H9 (cell line): ENCODE measurements at regions not wholly inside any gene's neighbourhood (a gene's known extent, or its start where the extent isn't known, plus 50 kb on each side); places are given as distances from the start of the nearest gene placed in this dataset.

Experiments used
- DNase-seq: peaks from one replicate; pipeline ENCODE4 v3.0.0-alpha.2; 2017
- H2AFZ ChIP-seq: one replicate; pipeline ENCODE4 v1.6.1; 2013; ENCODE audit warnings: mild to moderate bottlenecking, low read length, control low read depth, moderate library complexity
- H2AK5ac ChIP-seq: 2 replicates; pipeline ENCODE4 v1.6.1; 2013; ENCODE audit warnings: low read length, control low read depth, mixed read lengths; ENCODE audit not compliant: insufficient read length
- H2BK120ac ChIP-seq: one replicate; pipeline ENCODE4 v1.6.1; 2013; ENCODE audit warnings: low read depth, mild to moderate bottlenecking, low read length, control low read depth, inconsistent platforms; ENCODE audit not compliant: poor library complexity, severe bottlenecking
- H2BK12ac ChIP-seq: 2 replicates; pipeline ENCODE4 v1.6.1; 2013; ENCODE audit warnings: low read length, control low read depth, mixed read lengths, low read depth; ENCODE audit not compliant: insufficient read length
- H2BK15ac ChIP-seq: 2 replicates; pipeline ENCODE4 v1.6.1; 2013; ENCODE audit warnings: low read depth, low read length, control low read depth
- H2BK20ac ChIP-seq: one replicate; pipeline ENCODE4 v1.6.1; 2013; ENCODE audit warnings: low read depth, mild to moderate bottlenecking, low read length, control low read depth, inconsistent platforms; ENCODE audit not compliant: poor library complexity, severe bottlenecking
- H2BK5ac ChIP-seq: 2 replicates; pipeline ENCODE4 v1.6.1; 2013; ENCODE audit warnings: low read length, control low read depth, mixed read lengths; ENCODE audit not compliant: insufficient read length
- H3K14ac ChIP-seq: 2 replicates; pipeline ENCODE4 v1.6.1; 2013; ENCODE audit warnings: low read length, control low read depth; ENCODE audit not compliant: insufficient read depth
- H3K18ac ChIP-seq: 2 replicates; pipeline ENCODE4 v1.6.1; 2013; ENCODE audit warnings: low read depth, mild to moderate bottlenecking, mixed read lengths, low read length, control low read depth; ENCODE audit not compliant: insufficient read length
- H3K23ac ChIP-seq: 2 replicates; pipeline ENCODE4 v1.6.1; 2013; ENCODE audit warnings: low read length, control low read depth, mixed read lengths, low read depth; ENCODE audit not compliant: insufficient read length
- H3K23me2 ChIP-seq: 2 replicates; pipeline ENCODE4 v1.6.1; 2013; ENCODE audit warnings: low read depth, mild to moderate bottlenecking, mixed read lengths, low read length, control low read depth; ENCODE audit not compliant: insufficient read length, poor library complexity, severe bottlenecking
- H3K27ac ChIP-seq: 2 replicates; pipeline ENCODE4 v1.5.1; 2013; ENCODE audit warnings: low read length, control low read depth, mixed read lengths, low read depth; ENCODE audit not compliant: insufficient read length
- H3K27me3 ChIP-seq: 2 replicates; pipeline ENCODE4 v1.6.1; 2013; ENCODE audit warnings: low read length, control low read depth, inconsistent platforms; ENCODE audit not compliant: insufficient read depth
- H3K4ac ChIP-seq: 2 replicates; pipeline ENCODE4 v1.6.1; 2013; ENCODE audit warnings: low read depth, mild to moderate bottlenecking, control low read depth, inconsistent platforms, low read length, moderate library complexity
- H3K4me1 ChIP-seq: 2 replicates; pipeline ENCODE4 v1.6.1; 2013; ENCODE audit warnings: low read length, control low read depth, inconsistent platforms; ENCODE audit not compliant: insufficient read depth
- H3K4me2 ChIP-seq: 2 replicates; pipeline ENCODE4 v1.6.1; 2013; ENCODE audit warnings: low read length, control low read depth, mixed read lengths; ENCODE audit not compliant: insufficient read length, insufficient read depth
- H3K56ac ChIP-seq: 2 replicates; pipeline ENCODE4 v1.6.1; 2013; ENCODE audit warnings: low read depth, mild to moderate bottlenecking, mixed read lengths, low read length, control low read depth; ENCODE audit not compliant: insufficient read length
- H3K79me1 ChIP-seq: 2 replicates; pipeline ENCODE4 v1.6.1; 2013; ENCODE audit warnings: low read depth, mild to moderate bottlenecking, moderate library complexity, low read length, control low read depth, inconsistent platforms; ENCODE audit not compliant: insufficient read depth, poor library complexity, severe bottlenecking
- H3K79me2 ChIP-seq: 2 replicates; pipeline ENCODE4 v1.6.1; 2013; ENCODE audit warnings: low read length, control low read depth, inconsistent platforms; ENCODE audit not compliant: insufficient read depth
- H3K9ac ChIP-seq: 2 replicates; pipeline ENCODE4 v1.6.1; 2013; ENCODE audit warnings: low read length, control low read depth, mixed read lengths; ENCODE audit not compliant: insufficient read length; ENCODE audit errors: extremely low read depth
- H3K9me3 ChIP-seq: one replicate; pipeline ENCODE4 v1.6.1; 2013; ENCODE audit warnings: low read depth, low read length, inconsistent platforms; ENCODE audit not compliant: control insufficient read depth
- H3T11ph ChIP-seq: one replicate; pipeline ENCODE4 v1.6.1; 2013; ENCODE audit warnings: mild to moderate bottlenecking, low read length, control low read depth, inconsistent platforms
- H4K20me1 ChIP-seq: one replicate; pipeline ENCODE4 v1.6.1; 2013; ENCODE audit not compliant: control insufficient read depth, insufficient read length, insufficient read depth
- H4K5ac ChIP-seq: 2 replicates; pipeline ENCODE4 v1.6.1; 2013; ENCODE audit warnings: low read depth, mild to moderate bottlenecking, mixed read lengths, low read length, control low read depth; ENCODE audit not compliant: insufficient read length
- H4K8ac ChIP-seq: replicated peaks from 2 replicates; pipeline ENCODE4 v1.6.1; 2013; ENCODE audit warnings: low read length, control low read depth, mixed read lengths, low read depth; ENCODE audit not compliant: insufficient read length
- H4K91ac ChIP-seq: 2 replicates; pipeline ENCODE4 v1.6.1; 2013; ENCODE audit warnings: low read depth, mild to moderate bottlenecking, moderate library complexity, mixed read lengths, low read length, control low read depth; ENCODE audit not compliant: insufficient read length
- H3K27ac Mint-ChIP-seq, 3 experiments: 2 replicates in 2 of 3; 3 replicates in 1 of 3; pipeline ENCODE4 v1.8.0; 2020 to 2021; ENCODE audit warnings: mixed read lengths in 3 of 3, mild to moderate bottlenecking in 1 of 3, moderate library complexity in 1 of 3
- H3K27me3 Mint-ChIP-seq: 2 replicates; pipeline ENCODE4 v1.8.0; 2021; ENCODE audit warnings: low read depth, mild to moderate bottlenecking, moderate library complexity, mixed read lengths
- H3K36me3 Mint-ChIP-seq, 3 experiments: 2 replicates in 2 of 3; 3 replicates in 1 of 3; pipeline ENCODE4 v1.8.0; 2020 to 2021; ENCODE audit warnings: low read depth in 3 of 3, mixed read lengths in 3 of 3; ENCODE audit not compliant: insufficient read depth in 1 of 3
- H3K4me1 Mint-ChIP-seq, 2 experiments: 2 replicates each; pipeline ENCODE4 v1.8.0; 2020; ENCODE audit warnings: mixed read lengths in 2 of 2
- H3K4me3 Mint-ChIP-seq, 2 experiments: 2 replicates in 1 of 2; 3 replicates in 1 of 2; pipeline ENCODE4 v1.8.0; 2020 to 2021; ENCODE audit warnings: mild to moderate bottlenecking in 2 of 2, mixed read lengths in 2 of 2, moderate library complexity in 1 of 2
- H3K9me3 Mint-ChIP-seq, 2 experiments: 2 replicates in 1 of 2; 3 replicates in 1 of 2; pipeline ENCODE4 v1.8.0; 2020; ENCODE audit warnings: mild to moderate bottlenecking in 2 of 2, mixed read lengths in 2 of 2, moderate library complexity in 1 of 2
- WGBS: extraction: QIAGEN DNeasy Blood & Tissue Kit; methylation state at CpG from one replicate; pipeline ENCODE4 v1.1.7; 2013; ENCODE audit warnings: missing lambda C conversion rate, low lambda C conversion rate, mixed read lengths; ENCODE audit not compliant: insufficient read length; ENCODE audit errors: extremely low coverage; 5-methylcytosine and 5-hydroxymethylcytosine counted together
- TF ChIP-seq, protein P1 (sequence below): fragments of 200-600 bp; sonication (generic); conservative IDR thresholded peaks from 3 replicates; pipeline ENCODE4 v1.8.0; 2021; ENCODE audit warnings: antibody characterized with exemption, mild to moderate bottlenecking

DNA sequence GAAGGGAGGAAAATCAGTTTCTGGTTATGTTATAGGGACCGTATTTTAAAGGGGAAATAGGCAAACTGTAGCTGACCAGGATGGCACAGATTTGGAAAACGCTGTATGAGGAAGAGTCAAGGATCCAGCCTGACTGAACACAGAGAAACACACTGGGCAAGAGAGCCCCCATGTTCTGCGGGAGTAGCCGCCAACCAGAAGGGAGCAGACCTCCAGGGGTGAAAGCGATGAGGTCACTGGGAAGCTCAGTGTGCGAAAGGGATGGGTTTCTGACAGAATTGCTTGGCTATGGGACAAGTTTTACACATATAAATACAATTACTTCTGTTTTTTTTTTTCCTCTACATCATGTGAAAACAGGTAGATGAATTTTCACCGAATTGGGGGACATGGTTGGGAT lies 291.6 kb upstream of the PODXL start:
- TF ChIP-seq, protein P1, sequence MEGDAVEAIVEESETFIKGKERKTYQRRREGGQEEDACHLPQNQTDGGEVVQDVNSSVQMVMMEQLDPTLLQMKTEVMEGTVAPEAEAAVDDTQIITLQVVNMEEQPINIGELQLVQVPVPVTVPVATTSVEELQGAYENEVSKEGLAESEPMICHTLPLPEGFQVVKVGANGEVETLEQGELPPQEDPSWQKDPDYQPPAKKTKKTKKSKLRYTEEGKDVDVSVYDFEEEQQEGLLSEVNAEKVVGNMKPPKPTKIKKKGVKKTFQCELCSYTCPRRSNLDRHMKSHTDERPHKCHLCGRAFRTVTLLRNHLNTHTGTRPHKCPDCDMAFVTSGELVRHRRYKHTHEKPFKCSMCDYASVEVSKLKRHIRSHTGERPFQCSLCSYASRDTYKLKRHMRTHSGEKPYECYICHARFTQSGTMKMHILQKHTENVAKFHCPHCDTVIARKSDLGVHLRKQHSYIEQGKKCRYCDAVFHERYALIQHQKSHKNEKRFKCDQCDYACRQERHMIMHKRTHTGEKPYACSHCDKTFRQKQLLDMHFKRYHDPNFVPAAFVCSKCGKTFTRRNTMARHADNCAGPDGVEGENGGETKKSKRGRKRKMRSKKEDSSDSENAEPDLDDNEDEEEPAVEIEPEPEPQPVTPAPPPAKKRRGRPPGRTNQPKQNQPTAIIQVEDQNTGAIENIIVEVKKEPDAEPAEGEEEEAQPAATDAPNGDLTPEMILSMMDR, result no peak
- Histone ChIP-seq H4K91ac (no peak overlapping the region), H3K18ac (no peak overlapping the region), H3K14ac (no peak overlapping the region), H4K5ac (no peak overlapping the region), H2AK5ac (no peak overlapping the region), H4K8ac (no peak overlapping the region), H2BK15ac (no peak overlapping the region), H3T11ph (no peak overlapping the region), H3K79me1 (no peaks in the 10 kb centered on the region), H3K23me2 (no peaks in the 10 kb centered on the region), H2BK120ac (no peak overlapping the region), H4K20me1 (no peaks in the 10 kb centered on the region), H2AFZ (no peak overlapping the region), H3K27ac (no peak overlapping the region), H2BK20ac (no peak overlapping the region), H3K9ac (no peak overlapping the region), H3K56ac (no peak overlapping the region), H3K4ac (no peak overlapping the region), H3K4me2 (no peak overlapping the region), H2BK12ac (no peak overlapping the region), H3K23ac (no peak overlapping the region), H3K27me3 (no peaks in the 10 kb centered on the region), H3K4me1 (no peaks in the 10 kb centered on the region), H2BK5ac (no peak overlapping the region), H3K9me3 (no peaks in the 10 kb centered on the region), H3K79me2 (no peaks in the 10 kb centered on the region)
- Mint-ChIP-seq H3K27ac (no peak overlapping the region), H3K4me3 (no peak overlapping the region), H3K36me3 (no peaks in the 10 kb centered on the region), H3K9me3 (no peaks in the 10 kb centered on the region; a peak in 1 of 5 replicates), H3K4me1 (peaks cover 0 to 8% of the 10 kb centered on the region in 2 experiments; a peak in 1 of 4 replicates), H3K27me3 (peaks cover 6% of the 10 kb centered on the region)
- WGBS, result no CpG with 5 or more reads among the region's 7 CpGs
- DNase-seq, result no peak
